Coronary artery (tissue), 2 donors: ENCODE measurements at regions not wholly inside any gene's neighbourhood (a gene's known extent, or its start where the extent isn't known, plus 50 kb on each side); places are given as distances from the start of the nearest gene placed in this dataset.
A peak's percentile ranks its signal among the peaks of the same experiment; 100 is the strongest.
"Not testable (repeated sequence)": the region's sequence is repeated elsewhere in the genome, so short reads cannot be mapped to it uniquely, and the experiment has no call there.

Source experiments
- DNase-seq: peaks from one replicate; pipeline ENCODE4 v3.0.0-alpha.2; 2017; ENCODE audit warnings: low spot score
- H3K27ac ChIP-seq, 2 donors: fragments of 200-600 bp; sonication (generic); one replicate each; pipeline ENCODE4 v1.5.1; 2016 to 2019
- H3K4me3 ChIP-seq: fragments of 200-600 bp; sonication (generic); 2 replicates; pipeline ENCODE4 v1.5.1; 2016; ENCODE audit warnings: mild to moderate bottlenecking, moderate library complexity
- TF ChIP-seq, protein P1 (sequence below): fragments of 200-600 bp; sonication (generic); IDR thresholded peaks from one replicate; pipeline ENCODE4 v1.5.1; 2019; ENCODE audit warnings: antibody characterized with exemption

DNA sequence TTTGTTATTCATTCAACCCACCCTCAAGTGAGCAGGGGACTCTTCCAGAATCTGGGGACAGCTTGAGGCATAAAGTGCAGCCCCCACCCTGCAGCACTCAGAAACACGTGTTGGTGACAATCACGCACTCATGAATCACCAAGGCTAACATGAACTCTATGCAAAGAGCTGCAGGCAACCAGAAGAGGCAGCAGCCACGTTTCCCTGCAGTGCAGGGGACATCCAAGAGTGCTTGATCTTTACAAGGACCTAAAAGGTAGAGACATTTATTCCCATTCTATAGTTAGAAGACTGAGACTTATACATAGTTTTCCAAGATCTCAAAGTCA, 135.2 kb upstream of the GDF10 start:
- H3K27ac ChIP-seq, result no peak overlapping the region
- TF ChIP-seq, protein P1, sequence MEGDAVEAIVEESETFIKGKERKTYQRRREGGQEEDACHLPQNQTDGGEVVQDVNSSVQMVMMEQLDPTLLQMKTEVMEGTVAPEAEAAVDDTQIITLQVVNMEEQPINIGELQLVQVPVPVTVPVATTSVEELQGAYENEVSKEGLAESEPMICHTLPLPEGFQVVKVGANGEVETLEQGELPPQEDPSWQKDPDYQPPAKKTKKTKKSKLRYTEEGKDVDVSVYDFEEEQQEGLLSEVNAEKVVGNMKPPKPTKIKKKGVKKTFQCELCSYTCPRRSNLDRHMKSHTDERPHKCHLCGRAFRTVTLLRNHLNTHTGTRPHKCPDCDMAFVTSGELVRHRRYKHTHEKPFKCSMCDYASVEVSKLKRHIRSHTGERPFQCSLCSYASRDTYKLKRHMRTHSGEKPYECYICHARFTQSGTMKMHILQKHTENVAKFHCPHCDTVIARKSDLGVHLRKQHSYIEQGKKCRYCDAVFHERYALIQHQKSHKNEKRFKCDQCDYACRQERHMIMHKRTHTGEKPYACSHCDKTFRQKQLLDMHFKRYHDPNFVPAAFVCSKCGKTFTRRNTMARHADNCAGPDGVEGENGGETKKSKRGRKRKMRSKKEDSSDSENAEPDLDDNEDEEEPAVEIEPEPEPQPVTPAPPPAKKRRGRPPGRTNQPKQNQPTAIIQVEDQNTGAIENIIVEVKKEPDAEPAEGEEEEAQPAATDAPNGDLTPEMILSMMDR, result no peak
- H3K4me3 ChIP-seq, result no peak overlapping the region
- no peak for DNase-seq

DNA sequence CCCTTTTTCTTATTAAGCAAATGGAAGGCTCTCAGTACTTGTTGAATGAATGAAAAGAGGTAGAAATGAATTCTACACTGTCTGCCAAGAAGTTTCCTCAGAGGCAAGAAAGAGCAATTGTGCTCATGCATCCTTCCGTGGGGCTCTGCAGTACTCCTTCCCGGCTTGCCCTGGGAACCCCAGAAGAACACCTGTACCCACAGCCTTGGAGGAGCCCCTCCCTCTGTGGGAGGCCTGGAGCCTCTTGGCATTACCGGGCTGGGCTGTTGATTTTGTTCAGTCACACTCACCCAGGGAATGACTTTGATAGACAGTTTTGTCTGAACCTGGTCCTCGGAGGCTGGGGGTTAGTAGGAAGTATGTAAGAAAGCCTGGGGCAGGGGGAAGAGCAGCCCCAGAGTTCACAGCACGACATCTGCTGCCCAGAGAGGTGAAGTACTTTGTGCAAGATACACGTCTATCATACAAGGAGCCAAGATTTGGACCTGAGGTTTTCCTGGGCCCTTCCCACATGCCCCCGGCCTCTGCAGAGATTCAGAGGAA, 134.8 kb upstream of the GDF10 start:
- no peak for DNase-seq
- H3K27ac ChIP-seq, result peak overlapping the region; percentile 69 to 84
- peak overlapping the region; percentile 55 for H3K4me3 ChIP-seq

DNA sequence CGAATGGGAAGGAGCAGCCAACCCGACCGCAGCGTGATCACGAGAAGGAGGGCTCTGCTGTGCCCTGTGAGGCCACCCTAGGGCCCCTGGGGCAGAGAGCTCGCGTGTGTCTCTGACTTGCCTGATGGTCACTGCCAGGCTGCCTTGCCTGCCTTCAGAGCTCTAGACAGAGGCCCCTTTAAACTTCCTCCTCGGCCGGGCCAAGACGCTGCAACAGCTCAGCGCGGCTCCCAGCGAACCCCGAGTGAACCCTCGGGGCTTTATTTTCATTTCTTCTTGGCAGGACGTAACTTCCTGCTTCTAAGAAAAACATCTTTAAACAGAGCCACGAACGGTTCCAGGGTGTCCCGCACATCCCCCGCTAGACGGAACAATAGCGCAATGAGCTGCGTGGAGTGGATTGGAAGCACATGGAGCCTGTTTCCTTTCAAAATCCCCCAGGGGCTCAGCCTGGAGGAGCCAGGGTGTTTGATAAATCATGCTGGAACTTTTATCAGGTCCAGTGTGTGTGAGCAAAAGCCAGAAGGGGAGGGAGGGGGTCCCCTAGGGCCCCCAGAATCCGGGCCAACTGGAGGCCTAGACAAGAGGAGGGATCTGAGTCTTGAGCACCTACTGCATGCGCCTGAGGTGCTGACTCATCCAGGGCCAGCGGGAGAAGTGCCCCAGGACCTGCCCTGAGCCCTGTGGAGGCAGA, 134.1 kb upstream of the GDF10 start:
- TF ChIP-seq, protein P1, result no peak
- DNase-seq, result no peak
- Histone ChIP-seq H3K4me3 (peak overlapping the region; percentile 55), H3K27ac (peak overlapping the region; percentile 69 to 84)

More for the DNA sequence above, 134.8 kb upstream of the GDF10 start:
- TF ChIP-seq, protein P1, result no peak

DNA sequence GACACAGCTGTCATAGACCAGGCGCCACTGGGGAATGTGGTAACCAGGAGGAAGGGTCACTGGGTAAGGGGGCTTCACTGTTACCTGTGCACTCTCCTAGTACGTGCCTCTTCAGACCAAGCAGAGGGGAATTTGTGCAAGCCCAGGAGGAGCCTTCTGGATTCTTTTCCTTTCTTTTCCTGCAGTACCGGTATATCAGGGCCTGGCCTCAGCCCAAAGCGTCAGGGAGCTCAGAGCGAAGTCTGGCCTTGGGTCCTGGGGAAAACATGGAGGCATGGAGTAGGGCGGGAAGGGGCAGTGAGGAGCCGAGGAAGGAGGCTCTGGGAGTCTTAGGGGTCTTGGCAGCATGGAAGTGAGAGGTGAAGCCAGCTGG, 133.6 kb upstream of the GDF10 start:
- no peak for DNase-seq
- TF ChIP-seq, protein P1, result no peak
- Histone ChIP-seq H3K27ac (peak overlapping the region; percentile 69 to 84), H3K4me3 (peak overlapping the region; percentile 55)

DNA sequence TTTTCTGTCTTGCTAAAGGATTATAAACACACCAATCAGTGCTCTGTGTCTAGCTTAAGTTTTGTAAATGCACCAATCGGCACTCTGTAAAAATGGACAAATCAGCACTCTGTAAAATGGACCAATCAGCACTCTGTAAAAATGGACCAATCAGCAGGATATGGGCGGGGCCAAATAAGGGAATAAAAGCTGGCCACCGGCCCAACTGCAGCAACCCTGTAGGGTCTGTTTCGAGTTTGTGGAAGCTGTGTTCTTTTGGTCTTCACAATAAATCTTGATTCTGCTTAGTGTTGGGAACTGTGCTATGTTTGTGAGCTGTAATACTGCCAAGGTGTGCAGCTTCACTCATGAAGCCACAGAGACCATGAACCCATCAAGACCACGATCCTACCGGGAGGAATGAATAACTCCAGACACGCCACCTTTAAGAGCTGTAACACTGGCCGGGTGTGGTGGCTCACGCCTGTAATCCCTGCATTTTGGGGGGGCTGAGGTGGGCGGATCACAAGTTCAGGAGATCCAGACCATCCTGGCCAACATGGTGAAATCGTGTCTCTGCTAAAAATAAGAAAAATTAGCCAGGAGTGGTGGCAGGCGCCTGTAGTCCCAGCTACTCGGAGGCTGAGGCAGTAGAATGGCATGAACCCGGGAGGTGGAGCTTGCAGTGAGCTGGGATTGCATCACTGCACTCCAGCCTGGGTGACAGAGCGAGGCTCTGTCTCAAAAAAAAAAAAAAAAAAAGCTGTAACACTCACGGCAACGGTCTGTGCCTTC, 133.0 kb upstream of the GDF10 start:
- H3K27ac ChIP-seq, result peak overlapping the region; percentile 69 to 84
- not testable (repeated sequence) for H3K4me3 ChIP-seq, DNase-seq

DNA sequence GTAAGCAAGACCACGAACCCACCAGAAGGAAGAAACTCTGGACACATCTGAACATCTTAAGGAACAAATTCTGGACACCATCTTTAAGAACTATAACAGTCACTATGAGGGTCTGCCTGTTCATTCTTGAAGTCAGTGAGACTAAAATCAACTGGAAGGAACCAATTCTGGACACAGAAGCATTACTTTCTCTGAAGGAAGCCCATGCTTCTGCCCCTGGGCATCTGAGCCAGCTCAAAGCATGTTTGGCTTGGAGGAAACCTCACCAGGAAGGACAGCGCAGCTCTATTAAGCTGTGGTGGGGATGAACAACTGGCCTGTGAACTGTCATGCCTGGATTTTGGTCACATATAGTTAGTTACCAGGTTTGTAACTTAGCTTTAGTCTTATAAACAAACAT, 132.4 kb upstream of the GDF10 start:
- TF ChIP-seq, protein P1, result no peak
- Histone ChIP-seq H3K4me3 (no peak overlapping the region), H3K27ac (peak overlapping the region; percentile 34 to 56)
- DNase-seq, result no peak

DNA sequence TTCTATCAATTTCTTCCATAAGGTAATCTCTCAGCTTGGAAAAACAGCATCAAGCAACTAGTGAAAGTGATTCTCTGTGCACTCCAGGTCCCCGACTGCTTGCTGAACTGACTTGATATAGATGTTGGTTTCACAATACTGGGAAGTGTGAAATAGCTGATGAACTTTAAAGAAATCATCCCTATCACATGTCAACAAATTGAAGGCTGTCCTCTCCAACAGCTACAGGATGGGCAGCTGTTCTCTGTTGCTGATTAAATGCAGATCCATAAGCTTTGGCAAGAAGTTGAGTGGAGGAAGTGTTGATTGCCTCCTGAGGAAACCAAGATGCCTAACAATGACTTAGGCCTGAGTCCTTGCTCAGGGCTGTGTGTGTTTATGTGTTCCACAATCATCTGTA, 130.4 kb upstream of the GDF10 start:
- H3K27ac ChIP-seq, result no peak overlapping the region
- TF ChIP-seq, protein P1, result no peak
- DNase-seq, result no peak
- no peak overlapping the region for H3K4me3 ChIP-seq
